ENCODE measurements at regions not wholly inside any gene's neighbourhood (a gene's known extent, or its start where the extent isn't known, plus 50 kb on each side); places are given as distances from the start of the nearest gene placed in this dataset.

- no peak overlapping the region for H3K27ac ChIP-seq (ENCODE audit: low read depth in 1 of 2, low read length in 2 of 2)
- H3K9ac ChIP-seq (ENCODE audit: insufficient read depth, low read length, poor library complexity, severe bottlenecking), result no peak overlapping the region
- 100% methylated on average over 1 of the region's 1 CpG for WGBS (ENCODE audit: insufficient coverage)
- H3K4me3 Mint-ChIP-seq, result no peak overlapping the region
- no peaks in the 10 kb centered on the region for H3K4me1 ChIP-seq (ENCODE audit: control insufficient read depth in 1 of 2, insufficient read depth in 2 of 2, low read length in 2 of 2)
- peaks cover 2% of the 10 kb centered on the region for H3K4me1 Mint-ChIP-seq
- H3K4me3 ChIP-seq (replicated peaks in 1 of 3; ENCODE audit: low read depth in 2 of 3, low read length in 3 of 3), result no peak overlapping the region
- H3K27ac Mint-ChIP-seq, result no peak overlapping the region
- no peaks in the 10 kb centered on the region for H3K36me3 ChIP-seq (replicated peaks in 1 of 2; ENCODE audit: control insufficient read depth in 1 of 2, insufficient read depth in 2 of 2, low read length in 2 of 2)
- intact Hi-C loops (cut with micrococcal nuclease), result no loop called here
- DNase-seq, result no peak
- H3K4me2 ChIP-seq (replicated peaks; ENCODE audit: extremely low read depth, low read length, poor library complexity, severe bottlenecking), result no peak overlapping the region
- H3K27me3 ChIP-seq (ENCODE audit: control insufficient read depth in 2 of 2, insufficient read depth in 2 of 2, low read length in 2 of 2), result peaks cover 0 to 2% of the 10 kb centered on the region in 2 donors
- no peaks in the 10 kb centered on the region for H4K20me1 ChIP-seq (ENCODE audit: insufficient read depth, low read length)
- peaks cover 0 to 5% (median 2%) of the 10 kb centered on the region in 3 donors for H3K27me3 Mint-ChIP-seq (ENCODE audit: low read depth in 3 of 3)
- H3K36me3 Mint-ChIP-seq, result no peaks in the 10 kb centered on the region
- no peak for TF ChIP-seq CTCF (IDR thresholded peaks at IDR 0.05)
- H2AFZ ChIP-seq (ENCODE audit: insufficient read depth, low read depth, low read length, poor library complexity, severe bottlenecking), result no peak overlapping the region
- H3K9me3 ChIP-seq (replicated peaks in 1 of 2; ENCODE audit: control insufficient read depth in 1 of 2, insufficient read depth in 1 of 2, low read length in 2 of 2), result no peaks in the 10 kb centered on the region
- H3K79me2 ChIP-seq (ENCODE audit: insufficient read depth, low read length), result no peaks in the 10 kb centered on the region
- peaks cover 0 to 3% (median 0%) of the 10 kb centered on the region in 7 donors for H3K9me3 Mint-ChIP-seq
These were observed 124.7 kb upstream of the NIPBL start for GRCh38 chr5:36751886-36752285.

- no peak overlapping the region for H3K27ac Mint-ChIP-seq
- no peaks in the 10 kb centered on the region for H3K27me3 ChIP-seq (ENCODE audit: control insufficient read depth in 2 of 2, insufficient read depth in 2 of 2, low read length in 2 of 2)
- no peaks in the 10 kb centered on the region for H3K9me3 ChIP-seq (replicated peaks in 1 of 2; ENCODE audit: control insufficient read depth in 1 of 2, insufficient read depth in 1 of 2, low read length in 2 of 2)
- DNase-seq, result no peak
- no peak overlapping the region for H3K4me3 Mint-ChIP-seq
- H3K36me3 ChIP-seq (replicated peaks in 1 of 2; ENCODE audit: control insufficient read depth in 1 of 2, insufficient read depth in 2 of 2, low read length in 2 of 2), result no peaks in the 10 kb centered on the region
- no peak overlapping the region for H2AFZ ChIP-seq (ENCODE audit: insufficient read depth, low read depth, low read length, poor library complexity, severe bottlenecking)
- no peak overlapping the region for H3K4me3 ChIP-seq (replicated peaks in 1 of 3; ENCODE audit: low read depth in 2 of 3, low read length in 3 of 3)
- H3K4me1 Mint-ChIP-seq, result no peaks in the 10 kb centered on the region
- WGBS (ENCODE audit: insufficient coverage), result 80% methylated on average over 1 of the region's 3 CpGs
- H3K4me1 ChIP-seq (ENCODE audit: control insufficient read depth in 1 of 2, insufficient read depth in 2 of 2, low read length in 2 of 2), result no peaks in the 10 kb centered on the region
- H3K27me3 Mint-ChIP-seq (ENCODE audit: low read depth in 3 of 3), result peaks cover 0 to 5% (median 2%) of the 10 kb centered on the region in 3 donors
- no peaks in the 10 kb centered on the region for H3K36me3 Mint-ChIP-seq
- H3K4me2 ChIP-seq (replicated peaks; ENCODE audit: extremely low read depth, low read length, poor library complexity, severe bottlenecking), result no peak overlapping the region
- no peaks in the 10 kb centered on the region for H4K20me1 ChIP-seq (ENCODE audit: insufficient read depth, low read length)
- intact Hi-C loops (cut with micrococcal nuclease), result no loop called here
- no peak overlapping the region for H3K9ac ChIP-seq (ENCODE audit: insufficient read depth, low read length, poor library complexity, severe bottlenecking)
- H3K27ac ChIP-seq (ENCODE audit: low read depth in 1 of 2, low read length in 2 of 2), result no peak overlapping the region
- TF ChIP-seq CTCF (IDR thresholded peaks at IDR 0.05), result no peak
- peaks cover 0 to 3% (median 0%) of the 10 kb centered on the region in 7 donors for H3K9me3 Mint-ChIP-seq
- no peaks in the 10 kb centered on the region for H3K79me2 ChIP-seq (ENCODE audit: insufficient read depth, low read length)
These were observed 121.2 kb upstream of the NIPBL start for GRCh38 chr5:36755342-36755741.
